Esophagus muscularis mucosa (tissue), 4 donors: ENCODE measurements at regions not wholly inside any gene's neighbourhood (a gene's known extent, or its start where the extent isn't known, plus 50 kb on each side); places are given as distances from the start of the nearest gene placed in this dataset.

Source experiments
- CTCF ChIP-seq, 3 experiments: fragments of 200-600 bp in 2 of 3; fragments of 450-650 bp in 1 of 3; sonication (generic) in 2 of 3; IDR thresholded peaks; one replicate each; pipeline ENCODE4 v1.5.1; 2017 to 2019; ENCODE audit warnings: antibody characterized with exemption in 3 of 3, mild to moderate bottlenecking in 2 of 3, moderate library complexity in 1 of 3
- EP300 ChIP-seq: sonication (generic); formaldehyde crosslinking; IDR thresholded peaks from one replicate; pipeline ENCODE4 v1.6.1; 2017; ENCODE audit warnings: antibody characterized with exemption
- POLR2A ChIP-seq: fragments of 450-650 bp; IDR thresholded peaks from one replicate; pipeline ENCODE4 v1.6.1; 2017; ENCODE audit warnings: antibody characterized with exemption, moderate library complexity, mild to moderate bottlenecking, low read depth

GRCh38 chr21:38714039-38714817, 91.5 kb upstream of the ETS2 start:
- no peak for TF ChIP-seq CTCF (IDR thresholded peaks at IDR 0.05)
- no peak for TF ChIP-seq EP300
- no peak for TF ChIP-seq POLR2A
